Stimulated activated CD4-positive, alpha-beta T cell treated with anti-CD3 and anti-CD28 coated beads, Interleukin-4, amount 100 ng/mL, for 48 hours (primary cell): ENCODE measurements at regions not wholly inside any gene's neighbourhood (a gene's known extent, or its start where the extent isn't known, plus 50 kb on each side); places are given as distances from the start of the nearest gene placed in this dataset.

ENCODE experiments used
- DNase-seq, 2 donors: peaks; one replicate each; pipeline ENCODE4 v3.0.0-alpha.2; 2020; ENCODE audit warnings: low read depth in 2 of 2

- DNase-seq: no peak
These were observed 119.6 kb downstream of the MTX2 start for GRCh38 chr2:176388861-176389260.

GRCh38 chr2:176390276-176391147, 121.3 kb downstream of the MTX2 start:
- no peak for DNase-seq

GRCh38 chr2:176391148-176391419, 121.8 kb downstream of the MTX2 start:
- no peak for DNase-seq

- no peak for DNase-seq
These were observed 123.0 kb downstream of the MTX2 start for GRCh38 chr2:176392249-176392648.

- DNase-seq: no peak
These were observed 123.6 kb downstream of the MTX2 start for GRCh38 chr2:176392744-176393414.

- DNase-seq: no peak
These were observed 126.1 kb downstream of the MTX2 start for GRCh38 chr2:176395273-176395854.

GRCh38 chr2:176398243-176399073, 129.2 kb downstream of the MTX2 start:
- no peak for DNase-seq

GRCh38 chr2:176399074-176399598, 129.9 kb downstream of the MTX2 start:
- no peak for DNase-seq

- no peak for DNase-seq
These were observed 136.2 kb downstream of the MTX2 start for GRCh38 chr2:176405477-176405876.

- no peak for DNase-seq
These were observed 138.5 kb downstream of the MTX2 start for GRCh38 chr2:176407706-176408105.

GRCh38 chr2:176409671-176410070, 140.4 kb downstream of the MTX2 start:
- no peak for DNase-seq

GRCh38 chr2:176412136-176412535, 142.9 kb downstream of the MTX2 start:
- no peak for DNase-seq

GRCh38 chr2:176413786-176414185, 144.5 kb downstream of the MTX2 start:
- no peak for DNase-seq

- no peak for DNase-seq
These were observed 145.4 kb downstream of the MTX2 start for GRCh38 chr2:176414641-176415040.

GRCh38 chr2:176415174-176415895, 146.1 kb downstream of the MTX2 start:
- DNase-seq: no peak

- no peak for DNase-seq
These were observed 146.8 kb downstream of the MTX2 start for GRCh38 chr2:176415937-176416499.

GRCh38 chr2:176418768-176419167, 149.5 kb downstream of the MTX2 start:
- no peak for DNase-seq

- no peak for DNase-seq
These were observed 150.4 kb downstream of the MTX2 start for GRCh38 chr2:176419591-176420071.

GRCh38 chr2:176421297-176422050, 152.2 kb downstream of the MTX2 start:
- no peak for DNase-seq

- DNase-seq: no peak
These were observed 154.6 kb downstream of the MTX2 start for GRCh38 chr2:176423819-176424218.
